PC-9 (cell line): ENCODE measurements at regions not wholly inside any gene's neighbourhood (a gene's known extent, or its start where the extent isn't known, plus 50 kb on each side); places are given as distances from the start of the nearest gene placed in this dataset.

Experiments
- CTCF ChIP-seq: fragments of 200-600 bp; sonication (generic); conservative IDR thresholded peaks from 2 replicates; pipeline ENCODE4 v1.6.1; 2017; ENCODE audit warnings: mixed run types, antibody characterized with exemption, mild to moderate bottlenecking, moderate library complexity
- EZH2 ChIP-seq: fragments of 200-600 bp; sonication (generic); IDR thresholded peaks from 2 replicates; pipeline ENCODE4 v1.8.0; 2017; ENCODE audit warnings: antibody characterized with exemption, low read depth

- TF ChIP-seq CTCF (no peak), EZH2 (no peak)
Measured at GRCh38 chr16:25449802-25450201, 192.2 kb upstream of the ZKSCAN2 start.
